ENCODE measurements at regions not wholly inside any gene's neighbourhood (a gene's known extent, or its start where the extent isn't known, plus 50 kb on each side); places are given as distances from the start of the nearest gene placed in this dataset.

DNA sequence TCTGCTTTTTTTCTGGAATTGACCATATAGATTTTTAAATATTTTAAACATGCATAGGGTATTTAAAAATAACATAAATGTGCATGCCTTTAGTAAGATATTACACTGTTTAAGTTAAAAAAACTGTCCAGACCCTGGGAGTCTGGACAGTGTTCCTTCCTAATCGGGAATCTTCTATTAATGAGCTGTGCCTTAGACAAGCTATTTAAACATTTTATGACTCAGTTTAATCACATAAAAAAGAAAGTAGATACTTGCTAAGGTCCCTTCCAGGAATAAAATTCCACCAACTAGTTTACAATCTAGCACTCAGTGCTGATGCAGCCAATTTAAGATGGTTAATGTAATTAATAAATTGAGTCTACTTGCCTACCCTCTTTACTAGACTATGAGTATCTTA, 140.4 kb upstream of the DPH6 start:
- H3K23ac ChIP-seq (ENCODE audit: insufficient read length, low read depth, low read length), result no peak overlapping the region
- H3K27me3 Mint-ChIP-seq (ENCODE audit: low read depth), result no peaks in the 10 kb centered on the region
- DNase-seq, result no peak
- H2AFZ ChIP-seq (ENCODE audit: low read length), result no peak overlapping the region
- H2BK12ac ChIP-seq (ENCODE audit: insufficient read length, low read depth, low read length), result no peak overlapping the region
- H3K18ac ChIP-seq (ENCODE audit: insufficient read length, low read depth, low read length), result no peak overlapping the region
- no peak overlapping the region for H2AK5ac ChIP-seq (ENCODE audit: insufficient read length, low read length)
- no peak overlapping the region for H3K4me3 Mint-ChIP-seq
- no peaks in the 10 kb centered on the region for H3K79me2 ChIP-seq (ENCODE audit: insufficient read depth, low read length)
- H3K14ac ChIP-seq (ENCODE audit: insufficient read depth, low read length), result no peak overlapping the region
- no peaks in the 10 kb centered on the region for H3K9me3 ChIP-seq (ENCODE audit: control insufficient read depth, low read depth, low read length)
- TF ChIP-seq, protein P1, sequence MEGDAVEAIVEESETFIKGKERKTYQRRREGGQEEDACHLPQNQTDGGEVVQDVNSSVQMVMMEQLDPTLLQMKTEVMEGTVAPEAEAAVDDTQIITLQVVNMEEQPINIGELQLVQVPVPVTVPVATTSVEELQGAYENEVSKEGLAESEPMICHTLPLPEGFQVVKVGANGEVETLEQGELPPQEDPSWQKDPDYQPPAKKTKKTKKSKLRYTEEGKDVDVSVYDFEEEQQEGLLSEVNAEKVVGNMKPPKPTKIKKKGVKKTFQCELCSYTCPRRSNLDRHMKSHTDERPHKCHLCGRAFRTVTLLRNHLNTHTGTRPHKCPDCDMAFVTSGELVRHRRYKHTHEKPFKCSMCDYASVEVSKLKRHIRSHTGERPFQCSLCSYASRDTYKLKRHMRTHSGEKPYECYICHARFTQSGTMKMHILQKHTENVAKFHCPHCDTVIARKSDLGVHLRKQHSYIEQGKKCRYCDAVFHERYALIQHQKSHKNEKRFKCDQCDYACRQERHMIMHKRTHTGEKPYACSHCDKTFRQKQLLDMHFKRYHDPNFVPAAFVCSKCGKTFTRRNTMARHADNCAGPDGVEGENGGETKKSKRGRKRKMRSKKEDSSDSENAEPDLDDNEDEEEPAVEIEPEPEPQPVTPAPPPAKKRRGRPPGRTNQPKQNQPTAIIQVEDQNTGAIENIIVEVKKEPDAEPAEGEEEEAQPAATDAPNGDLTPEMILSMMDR (conservative IDR thresholded peaks at IDR 0.05), result no peak
- H3K4me1 Mint-ChIP-seq, result peaks cover 11 to 14% of the 10 kb centered on the region in 2 experiments
- H2BK5ac ChIP-seq (ENCODE audit: insufficient read length, low read length), result no peak overlapping the region
- no peak overlapping the region for H3K9ac ChIP-seq (ENCODE audit: extremely low read depth, insufficient read length, low read length)
- H3K56ac ChIP-seq (ENCODE audit: insufficient read length, low read depth, low read length), result no peak overlapping the region
- no peak overlapping the region for H3K4me2 ChIP-seq (ENCODE audit: insufficient read depth, insufficient read length, low read length)
- H3K4me1 ChIP-seq (ENCODE audit: insufficient read depth, low read length), result no peaks in the 10 kb centered on the region
- no peak overlapping the region for H4K8ac ChIP-seq (replicated peaks; ENCODE audit: insufficient read length, low read depth, low read length)
- H2BK15ac ChIP-seq (ENCODE audit: low read depth, low read length), result no peak overlapping the region
- no peak overlapping the region for H4K5ac ChIP-seq (ENCODE audit: insufficient read length, low read depth, low read length)
- no peaks in the 10 kb centered on the region for H4K20me1 ChIP-seq (ENCODE audit: control insufficient read depth, insufficient read depth, insufficient read length)
- no peak overlapping the region for H3K27ac Mint-ChIP-seq
- no peak overlapping the region for H2BK20ac ChIP-seq (ENCODE audit: low read depth, low read length, poor library complexity, severe bottlenecking)
- H3K27me3 ChIP-seq (ENCODE audit: insufficient read depth, low read length), result no peaks in the 10 kb centered on the region
- H3K36me3 Mint-ChIP-seq (ENCODE audit: insufficient read depth in 1 of 3, low read depth in 3 of 3), result no peaks in the 10 kb centered on the region
- H3K27ac ChIP-seq (ENCODE audit: insufficient read length, low read depth, low read length), result no peak overlapping the region
- H3K4ac ChIP-seq (ENCODE audit: low read depth, low read length), result no peak overlapping the region
- WGBS (ENCODE audit: extremely low coverage, insufficient read length, low lambda C conversion rate), result no CpG with 5 or more reads among the region's 1 CpG
- no peak overlapping the region for H4K91ac ChIP-seq (ENCODE audit: insufficient read length, low read depth, low read length)
- H3K9me3 Mint-ChIP-seq, result no peaks in the 10 kb centered on the region
- no peak overlapping the region for H2BK120ac ChIP-seq (ENCODE audit: low read depth, low read length, poor library complexity, severe bottlenecking)
- no peaks in the 10 kb centered on the region for H3K23me2 ChIP-seq (ENCODE audit: insufficient read length, low read depth, low read length, poor library complexity, severe bottlenecking)
- H3K79me1 ChIP-seq (ENCODE audit: insufficient read depth, low read depth, low read length, poor library complexity, severe bottlenecking), result no peaks in the 10 kb centered on the region
- H3T11ph ChIP-seq (ENCODE audit: low read length), result no peak overlapping the region

All from H9 (cell line).